CD1c-positive myeloid dendritic cell (primary cell): ENCODE measurements at regions not wholly inside any gene's neighbourhood (a gene's known extent, or its start where the extent isn't known, plus 50 kb on each side); places are given as distances from the start of the nearest gene placed in this dataset.
"Not testable (repeated sequence)": the region's sequence is repeated elsewhere in the genome, so short reads cannot be mapped to it uniquely, and the experiment has no call there.

Experiments
- DNase-seq: peaks from one replicate; pipeline ENCODE4 v3.0.0-alpha.2; 2016; ENCODE audit errors: extremely low spot score

DNA sequence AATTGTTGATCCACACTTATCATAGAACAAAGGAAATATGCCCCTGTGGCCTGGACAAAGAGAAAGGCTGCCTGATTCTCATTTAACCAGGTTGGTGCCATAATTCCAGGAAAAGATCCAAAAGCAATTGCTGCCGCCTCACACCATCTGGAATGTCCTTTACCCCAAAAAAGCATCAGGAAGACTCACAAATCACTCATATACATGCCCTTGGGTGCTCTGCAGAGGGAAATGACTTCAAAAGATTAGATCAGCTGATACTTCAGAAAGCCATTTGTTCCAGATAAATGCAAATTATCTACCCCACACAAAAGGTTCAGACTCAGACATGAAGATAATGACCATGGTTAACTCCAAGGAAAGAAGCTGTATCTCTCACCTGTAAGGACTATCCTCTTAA, 285.8 kb downstream of the C1D start:
- no peak for DNase-seq

DNA sequence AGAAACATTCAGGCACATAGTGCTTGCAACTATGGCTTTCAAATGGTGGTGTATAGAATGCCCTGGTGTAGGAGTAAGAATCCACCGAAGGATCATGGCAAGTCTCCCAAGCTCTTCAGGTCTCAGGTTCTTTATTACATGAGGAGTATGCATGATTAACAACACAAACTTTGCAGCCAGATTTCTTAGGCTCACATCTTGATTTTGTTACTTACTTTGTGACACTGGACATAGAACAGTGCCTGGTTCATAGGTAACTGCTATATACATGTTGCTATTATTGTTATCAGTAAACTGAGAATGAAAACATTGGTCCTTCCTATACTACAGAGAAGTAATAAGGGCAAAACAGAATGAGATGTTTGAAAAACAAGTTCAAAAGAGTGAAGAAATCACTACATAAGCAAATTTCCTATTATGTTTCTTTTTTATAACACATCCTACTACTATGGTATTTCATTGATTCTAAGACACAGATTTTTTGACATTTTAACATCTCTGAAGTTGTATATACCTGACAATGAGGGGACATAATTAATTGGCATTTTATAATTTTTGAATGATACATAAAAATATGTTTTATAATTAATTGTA, 284.9 kb downstream of the C1D start:
- no peak for DNase-seq

- not testable (repeated sequence) for DNase-seq
These were observed 282.0 kb downstream of the C1D start for GRCh38 chr2:67780841-67781240.

- no peak for DNase-seq
These were observed 280.4 kb downstream of the C1D start for GRCh38 chr2:67782443-67782842.

DNA sequence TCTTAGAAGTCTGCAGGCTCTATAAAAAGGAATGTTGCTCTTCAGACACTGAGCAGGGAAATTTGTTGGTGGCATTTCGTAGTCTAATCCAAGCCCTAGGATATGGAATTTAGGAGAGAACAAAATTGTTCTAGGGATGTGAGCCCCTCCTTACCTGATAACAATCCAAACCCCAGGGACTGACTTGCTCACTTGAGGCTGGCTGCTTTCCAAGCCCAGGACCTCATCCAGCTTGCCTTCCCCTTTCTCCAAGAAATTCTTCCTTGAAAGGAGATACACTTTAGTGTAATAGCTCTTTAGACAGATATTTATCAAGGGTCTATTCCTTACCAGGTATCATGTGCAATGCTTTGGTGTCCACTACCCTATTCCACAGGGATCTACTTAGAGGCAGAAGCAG, 279.8 kb downstream of the C1D start:
- DNase-seq = no peak

- no peak for DNase-seq
These were observed 272.2 kb downstream of the C1D start for GRCh38 chr2:67790622-67791021.

DNA sequence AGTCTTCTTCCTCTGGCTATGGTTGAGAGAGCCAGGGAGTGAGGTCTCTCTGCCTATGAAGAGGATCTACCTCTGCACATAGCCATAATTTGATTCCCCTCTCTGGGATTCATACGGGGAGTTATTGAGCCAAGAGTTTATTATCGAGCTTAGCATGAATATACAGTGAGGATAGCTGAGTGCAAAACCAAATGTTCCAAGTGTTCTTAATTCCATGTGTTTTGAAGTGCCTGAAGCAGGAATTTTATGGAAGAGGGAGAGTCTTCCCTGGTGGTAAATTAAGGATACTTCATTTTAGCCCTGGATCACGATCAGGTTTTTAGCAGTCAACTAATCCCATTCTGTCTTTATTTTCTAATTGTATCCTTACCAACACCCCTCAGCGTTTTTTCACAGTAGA, 270.6 kb downstream of the C1D start:
- DNase-seq = no peak

- DNase-seq = no peak
These were observed 270.1 kb downstream of the C1D start for GRCh38 chr2:67792681-67793091.

DNA sequence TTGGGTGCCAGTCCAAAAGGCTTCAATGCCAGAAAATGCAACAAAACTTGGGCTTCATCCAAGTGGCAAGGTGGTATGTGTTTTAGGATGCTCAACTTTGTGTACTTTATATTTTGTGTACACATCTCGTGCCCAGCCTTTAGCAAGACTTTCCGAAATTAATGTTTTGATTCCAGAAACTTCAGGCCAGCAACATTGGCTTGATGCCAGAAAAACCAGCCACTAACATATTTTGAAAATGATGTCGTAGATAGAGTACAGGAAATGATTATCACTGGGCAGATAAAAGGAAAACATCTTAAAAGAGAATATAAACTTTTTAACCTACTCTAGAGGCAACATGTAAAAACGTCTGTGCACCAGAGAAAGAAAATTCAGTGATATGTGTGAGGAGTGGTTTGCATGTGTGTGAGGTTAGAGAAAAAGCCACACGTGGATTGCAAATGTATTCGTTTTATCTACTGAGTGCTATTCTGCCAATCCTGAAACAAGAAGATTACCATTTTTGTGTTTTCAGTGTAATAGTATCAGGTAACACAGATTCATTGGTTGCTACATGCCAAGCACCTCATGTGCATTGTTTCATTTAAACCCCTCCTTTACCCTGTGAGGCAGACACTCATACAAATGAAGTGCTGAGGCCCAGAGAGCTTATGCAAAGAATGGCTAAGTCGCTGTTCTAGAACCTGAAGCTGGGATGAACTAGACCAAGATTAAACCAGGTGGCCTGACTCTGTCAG, 264.8 kb downstream of the C1D start:
- DNase-seq = no peak

- DNase-seq = no peak
These were observed 264.2 kb downstream of the C1D start for GRCh38 chr2:67798541-67799160.

GRCh38 chr2:67799886-67800285, 262.9 kb downstream of the C1D start:
- DNase-seq = no peak

DNA sequence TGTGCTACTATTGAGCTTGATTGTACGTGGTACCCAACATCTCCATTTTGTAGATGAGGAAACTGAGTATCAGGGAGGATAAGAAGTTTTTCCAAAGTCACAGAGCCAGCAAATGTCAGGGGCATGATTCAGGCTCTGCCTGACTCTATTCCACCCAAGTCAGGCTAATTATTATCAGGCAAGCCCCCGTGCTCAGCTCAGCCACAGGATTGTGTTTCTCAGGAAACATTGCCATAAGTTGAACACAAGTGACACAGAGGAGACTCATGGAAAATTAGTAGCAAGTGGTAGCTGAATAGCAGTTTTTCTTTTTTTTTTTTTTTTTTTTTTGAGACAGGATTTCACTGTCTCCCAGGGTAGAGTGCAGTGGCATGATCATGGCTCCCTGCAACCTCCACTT, 260.5 kb downstream of the C1D start:
- DNase-seq = no peak

- DNase-seq = no peak
These were observed 260.0 kb downstream of the C1D start for GRCh38 chr2:67802824-67803223.

- DNase-seq = no peak
These were observed 256.0 kb downstream of the C1D start for GRCh38 chr2:67806816-67807215.

GRCh38 chr2:67808112-67808511, 254.7 kb downstream of the C1D start:
- no peak for DNase-seq

GRCh38 chr2:67812682-67813081, 250.1 kb downstream of the C1D start:
- no peak for DNase-seq

DNA sequence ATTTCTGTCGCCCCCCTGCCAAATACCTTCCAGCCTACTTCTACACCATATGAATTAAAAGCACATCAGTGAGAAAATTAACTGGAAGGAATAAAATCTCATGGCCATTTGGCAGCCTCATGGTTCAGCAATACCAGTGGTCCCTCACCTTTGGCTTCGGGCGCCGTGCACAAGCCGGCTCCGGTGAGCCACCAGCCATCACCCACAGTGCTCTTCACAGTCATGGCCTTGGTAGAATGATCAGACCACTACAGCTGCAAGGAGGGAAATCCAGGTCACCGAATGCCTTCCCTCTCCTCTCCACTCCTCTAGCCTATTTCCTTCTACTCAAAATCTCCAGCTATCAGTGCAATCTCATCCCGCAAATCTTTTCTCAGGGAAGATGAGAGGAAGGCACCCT, 239.1 kb downstream of the C1D start:
- no peak for DNase-seq

DNA sequence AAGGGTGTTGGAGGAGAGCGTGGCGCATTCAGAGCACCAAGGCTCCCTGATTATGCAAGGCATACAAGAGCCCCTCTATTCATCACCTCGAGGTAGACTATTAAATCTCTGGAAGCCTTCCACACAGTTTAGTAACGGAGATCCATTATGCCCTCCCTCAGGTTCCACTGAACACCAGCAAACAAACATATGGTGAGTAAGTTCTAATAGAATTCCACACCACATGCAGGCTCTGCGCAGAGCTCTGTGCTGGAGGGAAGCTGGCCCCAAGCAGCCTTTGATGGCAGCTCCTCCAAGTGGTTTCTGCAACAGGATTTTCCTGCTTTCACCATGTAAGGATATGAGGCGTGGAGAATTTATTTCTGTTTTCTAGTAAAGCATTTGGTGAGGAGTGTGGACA, 238.6 kb downstream of the C1D start:
- no peak for DNase-seq

DNA sequence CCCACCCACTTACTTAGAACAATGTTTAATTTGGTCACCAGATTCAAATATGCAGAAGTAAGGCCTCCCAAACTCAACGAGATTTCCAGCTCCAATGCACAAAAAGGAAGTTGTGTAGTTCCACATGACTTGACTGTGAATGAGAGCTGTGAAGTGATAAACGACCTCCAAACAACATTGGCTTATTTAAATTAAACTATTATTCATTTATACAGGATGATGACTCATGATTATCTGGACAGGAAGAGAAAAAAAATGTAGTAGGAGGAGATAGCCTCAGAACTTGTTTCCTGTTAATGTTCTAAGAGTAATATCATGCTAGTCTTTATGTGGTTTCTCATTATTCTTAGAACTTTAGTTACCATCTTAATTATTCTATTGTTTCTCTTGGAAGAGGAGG, 237.3 kb downstream of the C1D start:
- no peak for DNase-seq

- DNase-seq = no peak
These were observed 234.7 kb downstream of the C1D start for GRCh38 chr2:67828066-67828465.

GRCh38 chr2:67829470-67829869, 233.3 kb downstream of the C1D start:
- no peak for DNase-seq

DNA sequence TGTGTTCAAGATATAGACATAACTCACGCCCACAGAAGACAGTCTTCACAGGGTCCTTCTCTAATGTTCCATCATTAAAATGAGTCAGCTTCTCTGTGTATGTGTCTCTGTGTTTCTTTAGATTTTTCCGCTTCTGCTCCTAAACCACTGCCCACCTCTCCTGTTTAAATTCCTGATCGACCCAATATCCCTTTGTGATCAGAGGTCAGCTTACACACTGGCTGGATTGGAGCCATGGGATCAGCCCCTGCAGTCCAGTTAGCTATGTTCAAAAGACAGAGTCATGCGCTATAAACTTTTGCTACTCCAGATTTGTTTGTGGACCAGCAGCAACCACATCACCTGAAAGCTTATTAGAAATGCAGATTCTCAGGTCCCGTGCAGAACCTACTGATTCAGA, 229.2 kb downstream of the C1D start:
- no peak for DNase-seq

GRCh38 chr2:67834482-67834881, 228.3 kb downstream of the C1D start:
- DNase-seq = no peak
